Fibroblast of lung (primary cell): ENCODE measurements at regions not wholly inside any gene's neighbourhood (a gene's known extent, or its start where the extent isn't known, plus 50 kb on each side); places are given as distances from the start of the nearest gene placed in this dataset.

Source experiments
- CTCF ChIP-seq, 2 donors: IDR thresholded peaks in 1 of 2; conservative IDR thresholded peaks in 1 of 2; 1 replicate in 1 of 2; 2 replicates in 1 of 2; pipeline ENCODE4 v1.5.1; 2011 to 2012; ENCODE audit warnings: low read length in 2 of 2, control low read depth in 1 of 2, inconsistent platforms in 1 of 2, low read depth in 1 of 2, mild to moderate bottlenecking in 1 of 2
- EZH2 ChIP-seq: IDR thresholded peaks from 2 replicates; pipeline ENCODE4 v1.5.1; 2012; ENCODE audit warnings: low read length, control low read depth, mild to moderate bottlenecking; ENCODE audit errors: missing control alignments

- TF ChIP-seq CTCF (conservative IDR thresholded peaks at IDR 0.05 in 1 of 2, IDR thresholded peaks at IDR 0.05 in 1 of 2; ENCODE audit: low read depth in 1 of 2, low read length in 2 of 2) (no peak), EZH2 (no peak)
Observed at GRCh38 chr10:130905921-130906320, 405.6 kb downstream of the TCERG1L start.
